Prostate gland (tissue), 2 donors: ENCODE measurements at regions not wholly inside any gene's neighbourhood (a gene's known extent, or its start where the extent isn't known, plus 50 kb on each side); places are given as distances from the start of the nearest gene placed in this dataset.

Experiments
- CTCF ChIP-seq, 4 experiments: fragments of 200-600 bp in 2 of 4; fragments of 450-650 bp in 2 of 4; sonication (generic) in 2 of 4; IDR thresholded peaks; 1 replicate in 3 of 4; 2 replicates in 1 of 4; pipeline ENCODE4 v1.5.1; 2016 to 2019; ENCODE audit warnings: antibody characterized with exemption in 4 of 4, mild to moderate bottlenecking in 2 of 4, moderate library complexity in 2 of 4
- POLR2A ChIP-seq: fragments of 450-650 bp; IDR thresholded peaks from one replicate; pipeline ENCODE4 v1.6.1; 2016; ENCODE audit warnings: antibody characterized with exemption, mild to moderate bottlenecking

GRCh38 chr18:71689416-71690160 lies 854.6 kb downstream of the CBLN2 start:
- TF ChIP-seq CTCF (IDR thresholded peaks at IDR 0.05) (no peak), POLR2A (no peak)
